Testis (tissue), 2 donors: ENCODE measurements at regions not wholly inside any gene's neighbourhood (a gene's known extent, or its start where the extent isn't known, plus 50 kb on each side); places are given as distances from the start of the nearest gene placed in this dataset.

Source experiments
- CTCF ChIP-seq, 3 experiments: fragments of 450-650 bp in 2 of 3; fragments of 200-600 bp in 1 of 3; sonication (generic) in 1 of 3; IDR thresholded peaks; one replicate each; pipeline ENCODE4 v1.5.1; 2016 to 2019; ENCODE audit warnings: antibody characterized with exemption in 3 of 3, mild to moderate bottlenecking in 2 of 3, moderate library complexity in 1 of 3
- POLR2A ChIP-seq: fragments of 450-650 bp; IDR thresholded peaks from one replicate; pipeline ENCODE4 v1.6.1; 2017; ENCODE audit warnings: antibody characterized with exemption, mild to moderate bottlenecking, moderate library complexity

DNA sequence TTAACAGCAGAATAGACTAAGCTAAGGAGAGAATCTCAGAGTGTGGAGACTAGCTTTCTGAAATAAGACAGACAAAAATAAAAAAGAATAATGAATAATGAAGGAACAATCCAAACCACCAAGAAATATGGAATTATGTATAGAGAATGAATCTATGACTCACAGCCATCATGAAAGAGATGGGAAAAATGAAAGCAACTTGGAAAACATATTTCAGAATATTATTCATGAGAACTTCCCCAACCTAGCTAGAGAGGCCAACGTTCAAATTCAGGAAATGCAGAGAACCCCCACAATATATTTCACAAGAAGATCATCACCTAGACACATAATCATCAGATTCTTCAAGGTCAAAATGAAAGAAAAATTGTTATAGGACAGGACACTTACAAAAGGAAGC, 349.0 kb upstream of the MPDZ start:
- TF ChIP-seq CTCF (IDR thresholded peaks at IDR 0.05): no peak
- TF ChIP-seq POLR2A: no peak
